OCI-LY1 (cell line): ENCODE measurements at regions not wholly inside any gene's neighbourhood (a gene's known extent, or its start where the extent isn't known, plus 50 kb on each side); places are given as distances from the start of the nearest gene placed in this dataset.

Source experiments
- H2AFZ ChIP-seq: fragments of 200-600 bp; sonication (generic), shearing (Covaris generic); 2 replicates; pipeline ENCODE4 v1.6.0; 2014; ENCODE audit warnings: antibody characterized with exemption, mild to moderate bottlenecking, low read length
- H3F3A ChIP-seq: fragments of 200-600 bp; sonication (generic), shearing (Covaris generic); 2 replicates; pipeline ENCODE4 v1.6.0; 2014; ENCODE audit warnings: mild to moderate bottlenecking, antibody characterized with exemption, low read length, moderate library complexity; ENCODE audit not compliant: insufficient read depth
- H3K27ac ChIP-seq: fragments of 200-600 bp; sonication (generic); 2 replicates; pipeline ENCODE4 v1.5.1; 2014; ENCODE audit warnings: low read length, mixed run types, mild to moderate bottlenecking, low read depth; ENCODE audit not compliant: poor library complexity, severe bottlenecking
- H3K27me3 ChIP-seq: fragments of 200-600 bp; sonication (generic); 2 replicates; pipeline ENCODE4 v1.6.0; 2014; ENCODE audit warnings: antibody characterized with exemption, mild to moderate bottlenecking, low read length, moderate library complexity; ENCODE audit not compliant: insufficient read depth
- H3K36me3 ChIP-seq: fragments of 200-600 bp; sonication (generic); 2 replicates; pipeline ENCODE4 v1.6.1; 2014; ENCODE audit warnings: mild to moderate bottlenecking, antibody characterized with exemption, low read length, moderate library complexity, mixed read lengths; ENCODE audit not compliant: insufficient read depth
- H3K4me1 ChIP-seq: fragments of 200-600 bp; sonication (generic); 2 replicates; pipeline ENCODE4 v1.5.1; 2014; ENCODE audit warnings: mild to moderate bottlenecking, low read length, moderate library complexity; ENCODE audit not compliant: insufficient read depth, severe bottlenecking
- H3K4me2 ChIP-seq: fragments of 200-600 bp; sonication (generic), shearing (Covaris generic); 2 replicates; pipeline ENCODE4 v1.6.1; 2014; ENCODE audit warnings: low read length
- H3K4me3 ChIP-seq: fragments of 200-600 bp; sonication (generic); 2 replicates; pipeline ENCODE4 v1.5.1; 2014; ENCODE audit warnings: low read length, low read depth, mild to moderate bottlenecking, mixed read lengths; ENCODE audit not compliant: poor library complexity, severe bottlenecking
- H3K79me2 ChIP-seq: fragments of 200-600 bp; shearing (Covaris generic); 2 replicates; pipeline ENCODE4 v1.6.1; 2016; ENCODE audit warnings: mixed run types, low read length, mixed read lengths; ENCODE audit not compliant: insufficient read depth
- H3K9ac ChIP-seq: fragments of 200-600 bp; sonication (generic), shearing (Covaris generic); 2 replicates; pipeline ENCODE4 v1.6.1; 2014; ENCODE audit warnings: mild to moderate bottlenecking, low read length, mixed read lengths
- H3K9me2 ChIP-seq: fragments of 200-600 bp; sonication (generic), shearing (Covaris generic); 2 replicates; pipeline ENCODE4 v1.6.1; 2014; ENCODE audit warnings: low read depth, mild to moderate bottlenecking, low read length, mixed read lengths
- H3K9me3 ChIP-seq: fragments of 200-600 bp; shearing (Covaris generic); 2 replicates; pipeline ENCODE4 v1.6.1; 2014; ENCODE audit warnings: low read length, mixed read lengths
- H4K20me1 ChIP-seq: fragments of 200-600 bp; sonication (generic), shearing (Covaris generic); 2 replicates; pipeline ENCODE4 v1.6.0; 2016; ENCODE audit warnings: mild to moderate bottlenecking, low read length; ENCODE audit not compliant: insufficient read depth
- EZH2 ChIP-seq: fragments of 200-600 bp; sonication (generic), shearing (Covaris generic); IDR thresholded peaks from 2 replicates; pipeline ENCODE4 v1.8.0; 2017; ENCODE audit warnings: borderline replicate concordance, mixed run types, mild to moderate bottlenecking, antibody characterized with exemption, low read length, moderate library complexity, mixed read lengths
- TF ChIP-seq, protein P1 (sequence below): fragments of 200-600 bp; sonication (generic), shearing (Covaris generic); IDR thresholded peaks from 2 replicates; pipeline ENCODE4 v1.5.1; 2017; ENCODE audit warnings: mild to moderate bottlenecking, antibody characterized with exemption, low read length, moderate library complexity, mixed read lengths

DNA sequence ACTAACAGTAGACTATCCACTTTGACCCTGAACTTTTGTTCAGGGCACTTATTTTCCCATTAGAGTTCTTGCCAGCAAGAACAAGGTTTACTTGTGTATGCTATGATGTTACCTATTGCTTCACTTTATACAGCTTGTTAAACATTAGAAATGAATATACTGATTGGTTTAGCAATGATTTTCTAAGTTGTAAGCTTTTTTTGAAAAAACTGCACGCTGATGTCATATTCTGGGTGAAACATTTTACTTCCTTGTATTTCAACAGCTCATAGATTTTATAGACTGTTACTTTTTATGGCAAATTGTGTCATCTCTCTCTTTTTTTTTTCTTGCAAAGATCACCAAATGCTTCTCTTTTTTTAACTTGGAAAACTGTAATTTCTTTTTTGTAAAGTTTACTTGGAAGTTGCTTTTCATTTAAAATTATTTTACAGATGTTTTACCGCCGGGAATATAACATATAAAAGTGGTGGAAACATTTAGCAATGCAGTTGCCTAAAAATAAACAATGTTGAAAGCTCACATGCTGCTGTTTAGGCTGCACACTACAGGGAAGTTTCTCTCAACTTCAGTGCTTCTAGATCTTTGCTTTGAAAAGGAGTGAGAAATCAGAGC is 215.3 kb upstream of the NFIA start:
- H3K9me3 ChIP-seq: no peaks in the 10 kb centered on the region
- H3K4me1 ChIP-seq: no peaks in the 10 kb centered on the region
- no peaks in the 10 kb centered on the region for H4K20me1 ChIP-seq
- TF ChIP-seq, protein P1, sequence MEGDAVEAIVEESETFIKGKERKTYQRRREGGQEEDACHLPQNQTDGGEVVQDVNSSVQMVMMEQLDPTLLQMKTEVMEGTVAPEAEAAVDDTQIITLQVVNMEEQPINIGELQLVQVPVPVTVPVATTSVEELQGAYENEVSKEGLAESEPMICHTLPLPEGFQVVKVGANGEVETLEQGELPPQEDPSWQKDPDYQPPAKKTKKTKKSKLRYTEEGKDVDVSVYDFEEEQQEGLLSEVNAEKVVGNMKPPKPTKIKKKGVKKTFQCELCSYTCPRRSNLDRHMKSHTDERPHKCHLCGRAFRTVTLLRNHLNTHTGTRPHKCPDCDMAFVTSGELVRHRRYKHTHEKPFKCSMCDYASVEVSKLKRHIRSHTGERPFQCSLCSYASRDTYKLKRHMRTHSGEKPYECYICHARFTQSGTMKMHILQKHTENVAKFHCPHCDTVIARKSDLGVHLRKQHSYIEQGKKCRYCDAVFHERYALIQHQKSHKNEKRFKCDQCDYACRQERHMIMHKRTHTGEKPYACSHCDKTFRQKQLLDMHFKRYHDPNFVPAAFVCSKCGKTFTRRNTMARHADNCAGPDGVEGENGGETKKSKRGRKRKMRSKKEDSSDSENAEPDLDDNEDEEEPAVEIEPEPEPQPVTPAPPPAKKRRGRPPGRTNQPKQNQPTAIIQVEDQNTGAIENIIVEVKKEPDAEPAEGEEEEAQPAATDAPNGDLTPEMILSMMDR: no peak
- TF ChIP-seq EZH2: no peak
- H3K4me2 ChIP-seq: no peak overlapping the region
- no peak overlapping the region for H3K4me3 ChIP-seq
- no peak overlapping the region for H3K9ac ChIP-seq
- H3K27me3 ChIP-seq: no peaks in the 10 kb centered on the region
- H3K36me3 ChIP-seq: no peaks in the 10 kb centered on the region
- no peaks in the 10 kb centered on the region for H3K79me2 ChIP-seq
- H3K27ac ChIP-seq: no peak overlapping the region
- H3K9me2 ChIP-seq: no peaks in the 10 kb centered on the region
- no peaks in the 10 kb centered on the region for H3F3A ChIP-seq
- no peak overlapping the region for H2AFZ ChIP-seq

DNA sequence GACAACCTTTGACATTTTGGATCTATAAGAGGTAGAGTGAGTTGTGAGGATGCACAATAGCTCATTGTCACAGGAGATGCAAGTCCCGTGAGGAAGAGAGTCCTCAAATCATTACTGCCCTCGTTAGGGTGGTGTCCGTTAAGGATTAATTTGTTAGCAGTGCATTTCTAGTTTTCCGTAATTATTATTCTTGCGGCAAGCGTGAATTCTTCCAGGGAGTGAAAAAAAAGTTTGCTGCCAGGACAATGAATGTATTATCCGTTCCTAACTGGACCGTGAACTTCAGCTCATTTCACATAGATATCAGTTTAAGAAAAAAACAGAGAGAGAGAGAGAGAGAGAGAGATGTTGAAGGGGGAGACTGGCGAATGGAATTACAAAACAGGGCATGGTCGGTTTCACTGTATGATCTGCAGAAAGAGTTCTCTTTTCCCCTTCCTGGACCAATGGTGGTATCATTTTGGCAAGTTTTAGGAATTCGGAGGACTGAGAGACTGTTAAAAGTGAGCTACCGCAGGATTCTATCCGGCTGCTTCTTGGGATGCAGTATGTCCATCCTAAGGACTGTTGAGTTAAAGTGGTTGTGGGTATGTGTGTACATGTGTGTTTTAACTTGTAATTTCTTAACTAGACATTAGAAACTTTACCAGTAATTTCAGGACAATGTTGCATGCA is 216.0 kb upstream of the NFIA start:
- H3K9me3 ChIP-seq: no peaks in the 10 kb centered on the region
- H3K9me2 ChIP-seq: no peaks in the 10 kb centered on the region
- no peaks in the 10 kb centered on the region for H3K27me3 ChIP-seq
- no peaks in the 10 kb centered on the region for H3F3A ChIP-seq
- H3K4me2 ChIP-seq: no peak overlapping the region
- no peak overlapping the region for H3K4me3 ChIP-seq
- H3K79me2 ChIP-seq: no peaks in the 10 kb centered on the region
- TF ChIP-seq, protein P1: no peak
- no peak for TF ChIP-seq EZH2
- H4K20me1 ChIP-seq: no peaks in the 10 kb centered on the region
- H3K9ac ChIP-seq: no peak overlapping the region
- no peak overlapping the region for H2AFZ ChIP-seq
- H3K36me3 ChIP-seq: no peaks in the 10 kb centered on the region
- H3K4me1 ChIP-seq: no peaks in the 10 kb centered on the region
- no peak overlapping the region for H3K27ac ChIP-seq

GRCh38 chr1:60865166-60865565 is 217.2 kb upstream of the NFIA start:
- Histone ChIP-seq H2AFZ (no peak overlapping the region), H3K4me1 (no peaks in the 10 kb centered on the region), H3K27ac (no peak overlapping the region), H3K79me2 (no peaks in the 10 kb centered on the region), H3F3A (no peaks in the 10 kb centered on the region), H3K9ac (no peak overlapping the region), H3K9me3 (no peaks in the 10 kb centered on the region), H3K4me2 (no peak overlapping the region), H3K9me2 (no peaks in the 10 kb centered on the region), H3K36me3 (no peaks in the 10 kb centered on the region), H3K27me3 (no peaks in the 10 kb centered on the region), H4K20me1 (no peaks in the 10 kb centered on the region), H3K4me3 (no peak overlapping the region)
- TF ChIP-seq, protein P1: no peak
- TF ChIP-seq EZH2: no peak
